DLD1 (cell line): ENCODE measurements at regions not wholly inside any gene's neighbourhood (a gene's known extent, or its start where the extent isn't known, plus 50 kb on each side); places are given as distances from the start of the nearest gene placed in this dataset.

Source experiments
- in situ Hi-C: cut with HindIII; loops from 2 replicates; pipeline ENCODE4 v1.10.0; 2017; ENCODE audit warnings: low sequenced_read_pairs

GRCh38 chr5:10876006-10876744 lies 115.1 kb upstream of the DAP start:
- in situ Hi-C loops: no loop called here

- in situ Hi-C loops: no loop called here
These were observed 114.3 kb upstream of the DAP start for GRCh38 chr5:10875201-10875768.

- in situ Hi-C loops: no loop called here
These were observed 113.5 kb upstream of the DAP start for GRCh38 chr5:10874541-10874940.

GRCh38 chr5:10870791-10871190 lies 109.8 kb upstream of the DAP start:
- in situ Hi-C loops: no loop called here

GRCh38 chr5:10868956-10869355 lies 107.9 kb upstream of the DAP start:
- in situ Hi-C loops: no loop called here

- in situ Hi-C loops: no loop called here
These were observed 106.6 kb upstream of the DAP start for GRCh38 chr5:10867389-10868303.

GRCh38 chr5:10866913-10867312 lies 105.9 kb upstream of the DAP start:
- in situ Hi-C loops: no loop called here

GRCh38 chr5:10863763-10864383 lies 102.8 kb upstream of the DAP start:
- in situ Hi-C loops: no loop called here

GRCh38 chr5:10862085-10862484 lies 101.1 kb upstream of the DAP start:
- in situ Hi-C loops: no loop called here

GRCh38 chr5:10861423-10861790 lies 100.4 kb upstream of the DAP start:
- in situ Hi-C loops: no loop called here

- in situ Hi-C loops: no loop called here
These were observed 99.8 kb upstream of the DAP start for GRCh38 chr5:10860645-10861422.

- in situ Hi-C loops: no loop called here
These were observed 99.1 kb upstream of the DAP start for GRCh38 chr5:10860196-10860543.

GRCh38 chr5:10859393-10860195 lies 98.6 kb upstream of the DAP start:
- in situ Hi-C loops: no loop called here

- in situ Hi-C loops: no loop called here
These were observed 97.9 kb upstream of the DAP start for GRCh38 chr5:10858945-10859344.

GRCh38 chr5:10858307-10858706 lies 97.3 kb upstream of the DAP start:
- in situ Hi-C loops: no loop called here

GRCh38 chr5:10857338-10857733 lies 96.3 kb upstream of the DAP start:
- in situ Hi-C loops: no loop called here

GRCh38 chr5:10856683-10857337 lies 95.8 kb upstream of the DAP start:
- in situ Hi-C loops: no loop called here

- in situ Hi-C loops: no loop called here
These were observed 95.0 kb upstream of the DAP start for GRCh38 chr5:10856071-10856470.

GRCh38 chr5:10854506-10855277 lies 93.7 kb upstream of the DAP start:
- in situ Hi-C loops: no loop called here
